WTC11 (cell line): ENCODE measurements at regions not wholly inside any gene's neighbourhood (a gene's known extent, or its start where the extent isn't known, plus 50 kb on each side); places are given as distances from the start of the nearest gene placed in this dataset.

Experiments
- CREB1 ChIP-seq: sonication (generic); formaldehyde crosslinking; IDR thresholded peaks from 2 replicates; pipeline ENCODE4 v1.8.0; 2023; ENCODE audit warnings: mild to moderate bottlenecking, missing genetic modification reagents
- MXD4 ChIP-seq: fragments of 250-450 bp; sonication (Bioruptor Pico); IDR thresholded peaks from 2 replicates; pipeline ENCODE4 v1.8.0; 2021; ENCODE audit warnings: mild to moderate bottlenecking, moderate library complexity, borderline replicate concordance
- NR1H2 ChIP-seq: sonication (generic); formaldehyde crosslinking; IDR thresholded peaks from 2 replicates; pipeline ENCODE4 v1.9.0; 2021; ENCODE audit warnings: mild to moderate bottlenecking, moderate library complexity, missing genetic modification reagents
- TF ChIP-seq, protein P1 (sequence below): fragments of 200-600 bp; IDR thresholded peaks from 2 replicates; pipeline ENCODE4 v1.8.0; 2022; ENCODE audit warnings: antibody characterized with exemption
- TF ChIP-seq, protein P2 (sequence below): sonication (generic); formaldehyde crosslinking; IDR thresholded peaks from 2 replicates; pipeline ENCODE4 v1.8.0; 2022; ENCODE audit warnings: mild to moderate bottlenecking, missing genetic modification reagents
- TF ChIP-seq, protein P3 (sequence below): sonication (generic); formaldehyde crosslinking; IDR thresholded peaks from 2 replicates; pipeline ENCODE4 v1.8.1; 2022; ENCODE audit warnings: mild to moderate bottlenecking, missing genetic modification reagents, moderate library complexity, borderline replicate concordance
- TF ChIP-seq, protein P4 (sequence below): sonication (generic); formaldehyde crosslinking; IDR thresholded peaks from 2 replicates; pipeline ENCODE4 v1.8.1; 2022; ENCODE audit warnings: mild to moderate bottlenecking, moderate library complexity, missing genetic modification reagents

DNA sequence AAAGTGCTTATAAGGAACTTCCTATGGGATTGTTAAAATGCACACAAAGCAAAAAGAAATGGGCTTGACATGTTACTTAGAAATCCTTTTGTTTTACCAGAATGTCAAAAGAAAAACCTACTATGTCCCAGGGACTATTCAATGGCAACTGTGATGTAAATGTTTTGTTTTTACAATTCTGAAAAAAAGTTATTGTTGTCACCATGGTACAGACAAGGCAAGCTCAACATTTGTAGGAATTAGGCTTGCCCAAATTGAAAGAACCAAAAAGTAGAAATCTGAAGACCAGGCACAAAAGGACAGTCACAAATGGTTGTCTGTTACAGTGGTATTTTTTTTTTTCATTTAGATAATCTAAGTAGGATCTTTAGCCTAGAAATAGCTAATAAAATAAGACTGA is 638.6 kb downstream of the STPG2 start:
- TF ChIP-seq, protein P1, sequence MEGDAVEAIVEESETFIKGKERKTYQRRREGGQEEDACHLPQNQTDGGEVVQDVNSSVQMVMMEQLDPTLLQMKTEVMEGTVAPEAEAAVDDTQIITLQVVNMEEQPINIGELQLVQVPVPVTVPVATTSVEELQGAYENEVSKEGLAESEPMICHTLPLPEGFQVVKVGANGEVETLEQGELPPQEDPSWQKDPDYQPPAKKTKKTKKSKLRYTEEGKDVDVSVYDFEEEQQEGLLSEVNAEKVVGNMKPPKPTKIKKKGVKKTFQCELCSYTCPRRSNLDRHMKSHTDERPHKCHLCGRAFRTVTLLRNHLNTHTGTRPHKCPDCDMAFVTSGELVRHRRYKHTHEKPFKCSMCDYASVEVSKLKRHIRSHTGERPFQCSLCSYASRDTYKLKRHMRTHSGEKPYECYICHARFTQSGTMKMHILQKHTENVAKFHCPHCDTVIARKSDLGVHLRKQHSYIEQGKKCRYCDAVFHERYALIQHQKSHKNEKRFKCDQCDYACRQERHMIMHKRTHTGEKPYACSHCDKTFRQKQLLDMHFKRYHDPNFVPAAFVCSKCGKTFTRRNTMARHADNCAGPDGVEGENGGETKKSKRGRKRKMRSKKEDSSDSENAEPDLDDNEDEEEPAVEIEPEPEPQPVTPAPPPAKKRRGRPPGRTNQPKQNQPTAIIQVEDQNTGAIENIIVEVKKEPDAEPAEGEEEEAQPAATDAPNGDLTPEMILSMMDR, result no peak
- TF ChIP-seq NR1H2, result no peak
- TF ChIP-seq CREB1 (CRISPR knock-in tag), result no peak
- TF ChIP-seq, protein P2, sequence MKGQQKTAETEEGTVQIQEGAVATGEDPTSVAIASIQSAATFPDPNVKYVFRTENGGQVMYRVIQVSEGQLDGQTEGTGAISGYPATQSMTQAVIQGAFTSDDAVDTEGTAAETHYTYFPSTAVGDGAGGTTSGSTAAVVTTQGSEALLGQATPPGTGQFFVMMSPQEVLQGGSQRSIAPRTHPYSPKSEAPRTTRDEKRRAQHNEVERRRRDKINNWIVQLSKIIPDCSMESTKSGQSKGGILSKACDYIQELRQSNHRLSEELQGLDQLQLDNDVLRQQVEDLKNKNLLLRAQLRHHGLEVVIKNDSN (CRISPR knock-in tag), result no peak
- TF ChIP-seq, protein P3, sequence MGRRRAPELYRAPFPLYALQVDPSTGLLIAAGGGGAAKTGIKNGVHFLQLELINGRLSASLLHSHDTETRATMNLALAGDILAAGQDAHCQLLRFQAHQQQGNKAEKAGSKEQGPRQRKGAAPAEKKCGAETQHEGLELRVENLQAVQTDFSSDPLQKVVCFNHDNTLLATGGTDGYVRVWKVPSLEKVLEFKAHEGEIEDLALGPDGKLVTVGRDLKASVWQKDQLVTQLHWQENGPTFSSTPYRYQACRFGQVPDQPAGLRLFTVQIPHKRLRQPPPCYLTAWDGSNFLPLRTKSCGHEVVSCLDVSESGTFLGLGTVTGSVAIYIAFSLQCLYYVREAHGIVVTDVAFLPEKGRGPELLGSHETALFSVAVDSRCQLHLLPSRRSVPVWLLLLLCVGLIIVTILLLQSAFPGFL (CRISPR knock-in tag), result no peak
- no peak for TF ChIP-seq MXD4
- TF ChIP-seq, protein P4, sequence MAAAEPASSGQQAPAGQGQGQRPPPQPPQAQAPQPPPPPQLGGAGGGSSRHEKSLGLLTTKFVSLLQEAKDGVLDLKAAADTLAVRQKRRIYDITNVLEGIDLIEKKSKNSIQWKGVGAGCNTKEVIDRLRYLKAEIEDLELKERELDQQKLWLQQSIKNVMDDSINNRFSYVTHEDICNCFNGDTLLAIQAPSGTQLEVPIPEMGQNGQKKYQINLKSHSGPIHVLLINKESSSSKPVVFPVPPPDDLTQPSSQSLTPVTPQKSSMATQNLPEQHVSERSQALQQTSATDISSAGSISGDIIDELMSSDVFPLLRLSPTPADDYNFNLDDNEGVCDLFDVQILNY (CRISPR knock-in tag), result no peak
